GM18873 (cell line): ENCODE measurements at regions not wholly inside any gene's neighbourhood (a gene's known extent, or its start where the extent isn't known, plus 50 kb on each side); places are given as distances from the start of the nearest gene placed in this dataset.

Source experiments
- ATAC-seq: cut with Tn5 transposase; IDR thresholded peaks from one replicate; pipeline ENCODE4 v1.9.1; 2021; ENCODE audit warnings: mild to moderate bottlenecking, moderate library complexity, moderate number of reproducible peaks; ENCODE audit not compliant: unreplicated experiment, low FRiP score

- ATAC-seq = no peak
These were observed 106.2 kb upstream of the NEBL start for GRCh38 chr10:21003240-21003822.

GRCh38 chr10:21002091-21002878, 105.2 kb upstream of the NEBL start:
- no peak for ATAC-seq

GRCh38 chr10:20999699-21000098, 102.6 kb upstream of the NEBL start:
- ATAC-seq = no peak

GRCh38 chr10:20998036-20998435, 100.9 kb upstream of the NEBL start:
- ATAC-seq = no peak

- no peak for ATAC-seq
These were observed 98.2 kb upstream of the NEBL start for GRCh38 chr10:20995123-20995987.

- no peak for ATAC-seq
These were observed 96.9 kb upstream of the NEBL start for GRCh38 chr10:20993830-20994527.

- no peak for ATAC-seq
These were observed 96.3 kb upstream of the NEBL start for GRCh38 chr10:20993389-20993788.

GRCh38 chr10:20991526-20991925, 94.4 kb upstream of the NEBL start:
- ATAC-seq = no peak

- no peak for ATAC-seq
These were observed 93.5 kb upstream of the NEBL start for GRCh38 chr10:20990604-20991003.

GRCh38 chr10:20988357-20988983, 91.4 kb upstream of the NEBL start:
- no peak for ATAC-seq

GRCh38 chr10:20986049-20986448, 88.9 kb upstream of the NEBL start:
- no peak for ATAC-seq

- ATAC-seq = no peak
These were observed 87.6 kb upstream of the NEBL start for GRCh38 chr10:20984662-20985061.

GRCh38 chr10:20981419-20981953, 84.4 kb upstream of the NEBL start:
- ATAC-seq = no peak

GRCh38 chr10:20978617-20979016, 81.5 kb upstream of the NEBL start:
- no peak for ATAC-seq

- ATAC-seq = no peak
These were observed 80.2 kb upstream of the NEBL start for GRCh38 chr10:20977300-20977699.

GRCh38 chr10:20976891-20977290, 79.8 kb upstream of the NEBL start:
- ATAC-seq = no peak

GRCh38 chr10:20976390-20976789, 79.3 kb upstream of the NEBL start:
- ATAC-seq = no peak

GRCh38 chr10:20975236-20975635, 78.1 kb upstream of the NEBL start:
- no peak for ATAC-seq

GRCh38 chr10:20972925-20973324, 75.8 kb upstream of the NEBL start:
- no peak for ATAC-seq

- ATAC-seq = no peak
These were observed 74.8 kb upstream of the NEBL start for GRCh38 chr10:20971901-20972300.
